ENCODE measurements at regions not wholly inside any gene's neighbourhood (a gene's known extent, or its start where the extent isn't known, plus 50 kb on each side); places are given as distances from the start of the nearest gene placed in this dataset.

DNA sequence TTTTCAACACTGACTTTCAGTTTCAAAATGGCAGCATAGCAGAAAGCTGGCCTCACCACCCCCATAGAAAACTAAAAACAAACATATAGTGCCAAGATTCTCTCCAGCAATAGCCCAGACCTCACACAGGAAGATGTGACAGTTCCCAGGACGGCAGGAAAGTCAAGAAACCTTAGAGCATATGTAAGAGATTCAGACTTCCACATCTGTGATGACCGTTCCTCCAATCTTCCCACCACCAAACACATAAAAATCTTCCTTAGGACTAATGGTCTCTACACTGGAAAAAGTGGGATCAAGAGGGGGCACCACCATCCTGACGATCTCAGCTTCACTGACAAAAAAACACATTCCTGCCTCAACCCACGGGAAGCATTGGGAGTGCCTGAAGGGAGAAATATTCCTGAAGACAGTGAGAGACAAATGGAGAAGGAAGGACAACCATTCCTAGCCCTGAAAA lies 134.1 kb upstream of the CPXCR1 start:
- Histone ChIP-seq H3K9me3 (no peaks in the 10 kb centered on the region), H3K27me3 (no peaks in the 10 kb centered on the region), H3K27ac (no peak overlapping the region), H3K4me1 (no peaks in the 10 kb centered on the region), H3K4me3 (no peak overlapping the region), H3K36me3 (no peaks in the 10 kb centered on the region)
- intact Hi-C loops (cut with DNase I), result loop anchor here in 1 of 10 donors (10.0 kb wide), 1 partner anchor 918 kb away; no protein-coding TSS in a partner anchor
- TF ChIP-seq, protein P1, sequence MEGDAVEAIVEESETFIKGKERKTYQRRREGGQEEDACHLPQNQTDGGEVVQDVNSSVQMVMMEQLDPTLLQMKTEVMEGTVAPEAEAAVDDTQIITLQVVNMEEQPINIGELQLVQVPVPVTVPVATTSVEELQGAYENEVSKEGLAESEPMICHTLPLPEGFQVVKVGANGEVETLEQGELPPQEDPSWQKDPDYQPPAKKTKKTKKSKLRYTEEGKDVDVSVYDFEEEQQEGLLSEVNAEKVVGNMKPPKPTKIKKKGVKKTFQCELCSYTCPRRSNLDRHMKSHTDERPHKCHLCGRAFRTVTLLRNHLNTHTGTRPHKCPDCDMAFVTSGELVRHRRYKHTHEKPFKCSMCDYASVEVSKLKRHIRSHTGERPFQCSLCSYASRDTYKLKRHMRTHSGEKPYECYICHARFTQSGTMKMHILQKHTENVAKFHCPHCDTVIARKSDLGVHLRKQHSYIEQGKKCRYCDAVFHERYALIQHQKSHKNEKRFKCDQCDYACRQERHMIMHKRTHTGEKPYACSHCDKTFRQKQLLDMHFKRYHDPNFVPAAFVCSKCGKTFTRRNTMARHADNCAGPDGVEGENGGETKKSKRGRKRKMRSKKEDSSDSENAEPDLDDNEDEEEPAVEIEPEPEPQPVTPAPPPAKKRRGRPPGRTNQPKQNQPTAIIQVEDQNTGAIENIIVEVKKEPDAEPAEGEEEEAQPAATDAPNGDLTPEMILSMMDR (IDR thresholded peaks at IDR 0.05), result no peak
- no peak for DNase-seq
- no peak for ATAC-seq
- WGBS, 2 donors, result 15% methylated on average over 4 of the region's 4 CpGs

DNA sequence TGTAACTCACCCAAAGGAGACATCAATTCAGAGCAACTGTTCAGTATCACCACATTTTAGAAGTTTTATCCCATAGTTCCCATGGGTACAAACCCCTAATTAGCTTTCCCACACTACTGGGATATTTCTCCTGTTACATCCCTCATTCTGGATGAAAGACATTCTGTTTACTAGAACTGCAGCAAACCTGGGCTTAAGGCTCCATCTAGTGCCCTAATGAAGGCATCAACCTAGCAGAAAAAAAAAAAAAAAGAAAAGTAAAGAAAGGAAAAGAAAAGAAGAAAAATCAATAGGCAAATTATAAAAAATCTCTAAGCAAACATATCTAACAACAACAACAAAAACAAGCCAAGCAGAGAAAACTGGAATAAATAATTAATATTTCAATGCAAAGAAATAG lies 133.7 kb upstream of the CPXCR1 start:
- H3K27me3 ChIP-seq, result no peaks in the 10 kb centered on the region
- intact Hi-C loops (cut with DNase I), result loop anchor here in 1 of 10 donors (10.0 kb wide), 1 partner anchor 919 kb away; no protein-coding TSS in a partner anchor
- DNase-seq (no peak), ATAC-seq (peak in 1 of 8 donors; percentile 55)
- H3K27ac ChIP-seq, result no peak overlapping the region
- H3K9me3 ChIP-seq, result no peaks in the 10 kb centered on the region
- H3K36me3 ChIP-seq, result no peaks in the 10 kb centered on the region
- TF ChIP-seq, protein P1 (IDR thresholded peaks at IDR 0.05), result peak in 5 of 9 donors; percentile 31 to 53 (median 44)
- H3K4me3 ChIP-seq, result no peak overlapping the region
- no peaks in the 10 kb centered on the region for H3K4me1 ChIP-seq

DNA sequence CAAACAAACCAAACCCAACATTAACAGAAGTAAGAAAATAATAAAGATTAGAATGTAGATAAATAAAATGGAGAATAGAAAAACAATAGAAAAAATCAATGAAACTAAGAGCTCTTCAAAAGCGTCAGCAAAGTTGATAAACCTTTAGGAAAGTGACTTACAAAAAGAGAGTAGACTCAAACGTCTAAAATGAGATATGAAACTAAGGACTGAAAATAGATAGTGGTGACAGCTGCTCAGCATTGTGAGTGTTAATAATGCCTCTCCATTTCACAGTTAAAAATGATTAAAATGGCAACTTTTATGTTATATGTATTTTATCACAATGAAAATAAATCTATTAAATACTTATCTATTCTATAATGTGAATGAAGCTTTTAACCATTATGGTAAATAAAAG lies 125.7 kb upstream of the CPXCR1 start:
- intact Hi-C loops (cut with DNase I), result no loop called here
- Histone ChIP-seq H3K36me3 (no peaks in the 10 kb centered on the region), H3K9me3 (no peaks in the 10 kb centered on the region), H3K27ac (no peak overlapping the region), H3K4me1 (no peaks in the 10 kb centered on the region), H3K27me3 (no peaks in the 10 kb centered on the region), H3K4me3 (no peak overlapping the region)
- TF ChIP-seq, protein P1 (IDR thresholded peaks at IDR 0.05), result no peak
- 27 to 28% methylated on average over 2 of the region's 2 CpGs for WGBS, 2 donors
- no peak for DNase-seq
- ATAC-seq, result no peak

DNA sequence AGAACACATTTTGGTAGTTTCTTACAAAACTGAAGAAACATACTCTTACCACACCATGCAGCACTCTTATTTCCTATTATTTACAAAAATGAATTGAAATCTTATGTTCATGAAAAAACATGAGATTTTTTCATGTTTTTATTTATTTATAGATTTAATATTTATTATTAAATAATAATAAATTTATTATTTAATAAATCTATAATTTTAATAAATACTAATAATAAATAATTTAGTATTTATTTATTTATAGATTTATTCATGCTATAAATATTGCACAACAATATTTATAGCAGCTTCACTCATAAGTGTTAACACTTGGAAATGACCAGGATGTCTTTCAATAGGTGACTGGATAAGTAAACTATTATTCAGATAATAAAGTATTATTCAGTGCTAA lies 91.6 kb upstream of the CPXCR1 start:
- H3K27me3 ChIP-seq, result no peaks in the 10 kb centered on the region
- TF ChIP-seq, protein P1 (IDR thresholded peaks at IDR 0.05), result no peak
- DNase-seq, result no peak
- no peak overlapping the region for H3K4me3 ChIP-seq
- no peaks in the 10 kb centered on the region for H3K36me3 ChIP-seq
- no peak overlapping the region for H3K27ac ChIP-seq
- ATAC-seq, result no peak
- peaks cover 0 to 6% (median 0%) of the 10 kb centered on the region in 11 donors for H3K9me3 ChIP-seq
- intact Hi-C loops (cut with DNase I), result no loop called here
- H3K4me1 ChIP-seq, result no peaks in the 10 kb centered on the region

Data from heart right ventricle (tissue), 16 donors.